Body of pancreas (tissue), 4 donors: ENCODE measurements at regions not wholly inside any gene's neighbourhood (a gene's known extent, or its start where the extent isn't known, plus 50 kb on each side); places are given as distances from the start of the nearest gene placed in this dataset.
A peak's percentile ranks its signal among the peaks of the same experiment; 100 is the strongest.

ENCODE experiments used
- ATAC-seq: fragments of 150-250 bp; one replicate; pipeline ENCODE4 v1.9.1; 2016
- DNase-seq, 4 donors: peaks; one replicate each; pipeline ENCODE4 v3.0.0-alpha.2; 2019
- H3K27ac ChIP-seq, 4 donors: fragments of 200-600 bp; sonication (generic); 1 replicate in 3 of 4; 2 replicates in 1 of 4; pipeline versions ENCODE4 v1.5.1 to v1.6.1; 2016 to 2019; ENCODE audit warnings: mild to moderate bottlenecking in 1 of 4, mixed read lengths in 1 of 4, moderate library complexity in 1 of 4
- H3K27me3 ChIP-seq, 2 donors: fragments of 200-600 bp; sonication (generic); one replicate each; pipeline ENCODE4 v1.6.0; 2016; ENCODE audit warnings: mild to moderate bottlenecking in 1 of 2
- H3K36me3 ChIP-seq, 2 donors: fragments of 200-600 bp; sonication (generic); replicated peaks in 1 of 2; 2 replicates each; pipeline ENCODE4 v1.5.1; 2016; ENCODE audit warnings: low read depth in 2 of 2; ENCODE audit not compliant: insufficient read depth in 1 of 2
- H3K4me1 ChIP-seq: fragments of 200-600 bp; sonication (generic); one replicate; pipeline ENCODE4 v1.6.0; 2016
- H3K4me3 ChIP-seq, 2 donors: fragments of 200-600 bp; sonication (generic); 1 replicate in 1 of 2; 2 replicates in 1 of 2; pipeline ENCODE4 v1.5.1; 2016 to 2019
- H3K9me3 ChIP-seq, 3 donors: fragments of 200-600 bp; sonication (generic); 1 replicate in 2 of 3; 2 replicates in 1 of 3; pipeline ENCODE4 v1.5.1; 2016
- CTCF ChIP-seq, 7 experiments: fragments of 450-650 bp in 4 of 7; fragments of 200-600 bp in 3 of 7; sonication (generic) in 3 of 7; IDR thresholded peaks; one replicate each; pipeline ENCODE4 v1.5.1; 2016 to 2019; ENCODE audit warnings: antibody characterized with exemption in 7 of 7
- POLR2A ChIP-seq, 3 donors: fragments of 450-650 bp; IDR thresholded peaks; one replicate each; pipeline ENCODE4 v1.6.1; 2016; ENCODE audit warnings: antibody characterized with exemption in 3 of 3, mild to moderate bottlenecking in 2 of 3
- WGBS, 2 donors: methylation state at CpG; one replicate each; pipeline ENCODE4 v1.1.5; 2017; 5-methylcytosine and 5-hydroxymethylcytosine counted together
- intact Hi-C: fragments of 100-400 bp; cut with DNase I; formaldehyde crosslinking; loops from one replicate; pipeline ENCODE4 v1.15.1; 2023

- no peak for ATAC-seq
Measured at GRCh38 chr18:1559563-1559962, 654.9 kb downstream of the ADCYAP1 start.

GRCh38 chr18:1564793-1565192 lies 660.1 kb downstream of the ADCYAP1 start:
- no peaks in the 10 kb centered on the region for H3K4me1 ChIP-seq
- intact Hi-C loops = no loop called here
- ATAC-seq (no peak), DNase-seq (no peak)
- no peaks in the 10 kb centered on the region for H3K36me3 ChIP-seq
- TF ChIP-seq POLR2A (IDR thresholded peaks at IDR 0.05) (no peak), CTCF (IDR thresholded peaks at IDR 0.05) (no peak)
- H3K27me3 ChIP-seq = no peaks in the 10 kb centered on the region
- no peaks in the 10 kb centered on the region for H3K9me3 ChIP-seq
- no peak overlapping the region for H3K4me3 ChIP-seq
- no peak overlapping the region for H3K27ac ChIP-seq
- 63 to 65% methylated on average over 3 of the region's 3 CpGs for WGBS, 2 donors

More at GRCh38 chr18:1559563-1559962, 654.9 kb downstream of the ADCYAP1 start:
- H3K9me3 ChIP-seq = no peaks in the 10 kb centered on the region
- no peak for TF ChIP-seq POLR2A (IDR thresholded peaks at IDR 0.05)
- no peaks in the 10 kb centered on the region for H3K4me1 ChIP-seq
- WGBS, 2 donors = 35 to 38% methylated on average over 3 of the region's 3 CpGs
- peak in 1 of 4 donors; percentile 7 for DNase-seq
- H3K27ac ChIP-seq = no peak overlapping the region
- no peaks in the 10 kb centered on the region for H3K27me3 ChIP-seq
- H3K4me3 ChIP-seq = no peak overlapping the region
- intact Hi-C loops = no loop called here
- H3K36me3 ChIP-seq = no peaks in the 10 kb centered on the region

GRCh38 chr18:1571206-1571605 lies 666.5 kb downstream of the ADCYAP1 start:
- no peak for TF ChIP-seq CTCF (IDR thresholded peaks at IDR 0.05)
- no peak for TF ChIP-seq POLR2A (IDR thresholded peaks at IDR 0.05)
- no peak for DNase-seq
- WGBS, 2 donors = 56 to 63% methylated on average over 2 of the region's 2 CpGs
- H3K4me1 ChIP-seq = no peaks in the 10 kb centered on the region
- no peak for ATAC-seq
- no peaks in the 10 kb centered on the region for H3K9me3 ChIP-seq
- no peak overlapping the region for H3K4me3 ChIP-seq
- H3K27me3 ChIP-seq = no peaks in the 10 kb centered on the region
- intact Hi-C loops = no loop called here
- H3K27ac ChIP-seq = no peak overlapping the region
- no peaks in the 10 kb centered on the region for H3K36me3 ChIP-seq

- H3K4me1 ChIP-seq = no peaks in the 10 kb centered on the region
- no peak for DNase-seq
- H3K9me3 ChIP-seq = no peaks in the 10 kb centered on the region
- no peaks in the 10 kb centered on the region for H3K36me3 ChIP-seq
- ATAC-seq = no peak
- no peak overlapping the region for H3K4me3 ChIP-seq
- intact Hi-C loops = no loop called here
- no peaks in the 10 kb centered on the region for H3K27me3 ChIP-seq
- H3K27ac ChIP-seq = no peak overlapping the region
- WGBS, 2 donors = 26 to 29% methylated on average over 5 of the region's 5 CpGs
- TF ChIP-seq CTCF (IDR thresholded peaks at IDR 0.05) (no peak), POLR2A (IDR thresholded peaks at IDR 0.05) (no peak)
Measured at GRCh38 chr18:1573732-1574131, 669.1 kb downstream of the ADCYAP1 start.

GRCh38 chr18:1575084-1575483 lies 670.4 kb downstream of the ADCYAP1 start:
- TF ChIP-seq POLR2A (IDR thresholded peaks at IDR 0.05) = no peak
- no peak for TF ChIP-seq CTCF (IDR thresholded peaks at IDR 0.05)
- Histone ChIP-seq H3K27ac (no peak overlapping the region), H3K36me3 (no peaks in the 10 kb centered on the region), H3K9me3 (no peaks in the 10 kb centered on the region), H3K4me3 (no peak overlapping the region), H3K27me3 (no peaks in the 10 kb centered on the region), H3K4me1 (no peaks in the 10 kb centered on the region)
- intact Hi-C loops = no loop called here
- DNase-seq = no peak
- 56 to 66% methylated on average over 3 of the region's 3 CpGs for WGBS, 2 donors
- no peak for ATAC-seq
